IMR-90 (cell line): ENCODE measurements at regions not wholly inside any gene's neighbourhood (a gene's known extent, or its start where the extent isn't known, plus 50 kb on each side); places are given as distances from the start of the nearest gene placed in this dataset.

Experiments
- CEBPB ChIP-seq: IDR thresholded peaks from 2 replicates; pipeline ENCODE4 v1.6.1; 2012; ENCODE audit warnings: low read depth, low read length, improper control_type of control experiment
- CTCF ChIP-seq: conservative IDR thresholded peaks from 2 replicates; pipeline ENCODE4 v1.5.1; 2012; ENCODE audit warnings: mild to moderate bottlenecking, low read depth, low read length, improper control_type of control experiment
- MAZ ChIP-seq: IDR thresholded peaks from 2 replicates; pipeline ENCODE4 v1.6.1; 2012; ENCODE audit warnings: low read depth, mild to moderate bottlenecking, low read length, improper control_type of control experiment, moderate library complexity, borderline replicate concordance
- MXI1 ChIP-seq: IDR thresholded peaks from 2 replicates; pipeline ENCODE4 v1.6.1; 2012; ENCODE audit warnings: low read depth, mild to moderate bottlenecking, low read length, moderate library complexity, borderline replicate concordance
- NFE2L2 ChIP-seq: fragments of 150-350 bp; IDR thresholded peaks from 2 replicates; pipeline ENCODE4 v1.6.1; 2016; ENCODE audit warnings: low read depth, mild to moderate bottlenecking, low read length
- POLR2A ChIP-seq: IDR thresholded peaks from 2 replicates; pipeline ENCODE4 v1.6.1; 2012; ENCODE audit warnings: mild to moderate bottlenecking, low read depth, low read length
- RAD21 ChIP-seq: IDR thresholded peaks from 2 replicates; pipeline ENCODE4 v1.6.1; 2012; ENCODE audit warnings: low read length, improper control_type of control experiment
- SMC3 ChIP-seq: fragments of 150-350 bp; IDR thresholded peaks from 2 replicates; pipeline ENCODE4 v1.6.1; 2016; ENCODE audit warnings: low read depth, mild to moderate bottlenecking, antibody characterized with exemption, low read length, moderate library complexity
- USF2 ChIP-seq: fragments of 150-350 bp; IDR thresholded peaks from 2 replicates; pipeline ENCODE4 v1.6.1; 2017; ENCODE audit warnings: mild to moderate bottlenecking, antibody characterized with exemption, low read length, low read depth

GRCh38 chr4:56264873-56265272, 122.4 kb downstream of the AASDH start:
- TF ChIP-seq CTCF (no peak), CEBPB (no peak), RAD21 (no peak), POLR2A (no peak), USF2 (no peak), SMC3 (no peak), MXI1 (no peak), NFE2L2 (no peak), MAZ (no peak)
